Prostate gland (tissue), 2 donors: ENCODE measurements at regions not wholly inside any gene's neighbourhood (a gene's known extent, or its start where the extent isn't known, plus 50 kb on each side); places are given as distances from the start of the nearest gene placed in this dataset.
"Not testable (repeated sequence)": the region's sequence is repeated elsewhere in the genome, so short reads cannot be mapped to it uniquely, and the experiment has no call there.

Source experiments
- DNase-seq: peaks from one replicate; pipeline ENCODE4 v3.0.0-alpha.2; 2019; ENCODE audit warnings: low spot score
- H3K27ac ChIP-seq, 2 donors: fragments of 200-600 bp; sonication (generic); 2 replicates each; pipeline ENCODE4 v1.5.1; 2017 to 2019
- H3K27me3 ChIP-seq: fragments of 200-600 bp; sonication (generic); replicated peaks from 2 replicates; pipeline ENCODE4 v1.5.1; 2019; ENCODE audit not compliant: insufficient read depth
- H3K36me3 ChIP-seq, 2 donors: fragments of 200-600 bp; sonication (generic); 1 replicate in 1 of 2; 2 replicates in 1 of 2; pipeline versions ENCODE4 v1.5.1 to v1.8.1; 2017 to 2019
- H3K4me1 ChIP-seq: fragments of 200-600 bp; sonication (generic); replicated peaks from 2 replicates; pipeline ENCODE4 v1.5.1; 2019
- H3K4me3 ChIP-seq, 2 donors: fragments of 200-600 bp; sonication (generic); 2 replicates each; pipeline ENCODE4 v1.5.1; 2017 to 2019
- H3K9me3 ChIP-seq: fragments of 200-600 bp; sonication (generic); 2 replicates; pipeline ENCODE4 v1.5.1; 2017
- CTCF ChIP-seq, 4 experiments: fragments of 200-600 bp in 2 of 4; fragments of 450-650 bp in 2 of 4; sonication (generic) in 2 of 4; IDR thresholded peaks; 1 replicate in 3 of 4; 2 replicates in 1 of 4; pipeline ENCODE4 v1.5.1; 2016 to 2019; ENCODE audit warnings: antibody characterized with exemption in 4 of 4, mild to moderate bottlenecking in 2 of 4, moderate library complexity in 2 of 4
- POLR2A ChIP-seq: fragments of 450-650 bp; IDR thresholded peaks from one replicate; pipeline ENCODE4 v1.6.1; 2016; ENCODE audit warnings: antibody characterized with exemption, mild to moderate bottlenecking
- POLR2AphosphoS5 ChIP-seq: sonication (generic); formaldehyde crosslinking; IDR thresholded peaks from one replicate; pipeline ENCODE4 v1.6.1; 2017; ENCODE audit warnings: antibody characterized with exemption
- WGBS: methylation state at CpG from one replicate; pipeline ENCODE4 v1.1.5; 2018; 5-methylcytosine and 5-hydroxymethylcytosine counted together
- intact Hi-C: fragments of 100-400 bp; cut with DNase I; formaldehyde crosslinking; loops from one replicate; pipeline ENCODE4 v1.14.2; 2022

DNA sequence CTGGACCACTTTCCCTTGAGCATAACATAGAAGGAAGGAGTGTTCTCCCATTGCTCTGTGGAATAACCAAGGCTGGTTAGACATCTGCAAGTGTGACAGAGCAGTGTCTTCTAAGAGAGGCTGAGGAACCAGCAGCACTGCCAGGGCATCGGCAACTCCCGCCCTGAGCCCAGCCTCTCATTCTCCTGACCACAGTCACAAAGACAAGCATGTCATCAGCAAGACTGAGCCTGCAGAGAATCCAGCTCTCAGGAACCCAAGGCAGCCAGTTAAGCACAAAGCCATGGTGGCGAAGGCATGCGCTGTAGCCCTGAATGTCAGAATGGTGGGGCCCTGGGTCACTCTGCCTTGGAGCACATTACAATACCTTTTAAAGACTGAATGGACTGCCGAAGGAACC lies 253.9 kb downstream of the AGTPBP1 start:
- H3K27me3 ChIP-seq, result no peaks in the 10 kb centered on the region
- TF ChIP-seq CTCF (IDR thresholded peaks at IDR 0.05) (no peak), POLR2A (no peak), POLR2AphosphoS5 (no peak)
- no peak overlapping the region for H3K4me3 ChIP-seq
- WGBS, result 61% methylated on average over 5 of the region's 5 CpGs
- H3K36me3 ChIP-seq, result no peaks in the 10 kb centered on the region
- H3K4me1 ChIP-seq, result no peaks in the 10 kb centered on the region
- H3K9me3 ChIP-seq, result no peaks in the 10 kb centered on the region
- intact Hi-C loops, result no loop called here
- H3K27ac ChIP-seq, result no peak overlapping the region
- no peak for DNase-seq

DNA sequence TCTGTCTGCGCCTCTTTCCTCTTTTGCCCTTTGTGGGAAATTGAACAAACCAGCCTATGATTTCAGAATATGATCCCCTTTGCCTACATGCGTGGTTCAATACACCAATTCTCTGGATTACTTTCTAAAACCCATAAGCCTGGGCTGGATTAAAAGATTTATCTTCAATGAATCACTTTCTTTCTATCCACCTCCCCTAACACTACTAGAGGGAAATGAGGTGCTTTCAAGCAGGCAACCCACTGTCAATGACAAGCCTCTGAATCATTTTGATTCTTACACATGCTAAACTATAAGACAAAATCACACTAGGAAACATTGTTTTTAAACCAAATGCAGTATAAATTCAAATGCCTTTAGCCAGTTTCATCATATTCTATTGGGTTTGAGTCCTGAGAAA lies 257.5 kb downstream of the AGTPBP1 start:
- no peaks in the 10 kb centered on the region for H3K4me1 ChIP-seq
- H3K27me3 ChIP-seq, result no peaks in the 10 kb centered on the region
- H3K9me3 ChIP-seq, result no peaks in the 10 kb centered on the region
- H3K4me3 ChIP-seq, result no peak overlapping the region
- WGBS, result 96% methylated on average over 2 of the region's 2 CpGs
- no peak for DNase-seq
- no peak overlapping the region for H3K27ac ChIP-seq
- intact Hi-C loops, result no loop called here
- TF ChIP-seq POLR2A, result no peak
- TF ChIP-seq CTCF (IDR thresholded peaks at IDR 0.05), result no peak
- TF ChIP-seq POLR2AphosphoS5, result no peak
- no peaks in the 10 kb centered on the region for H3K36me3 ChIP-seq

- no peak for DNase-seq
- no peaks in the 10 kb centered on the region for H3K27me3 ChIP-seq
- intact Hi-C loops, result no loop called here
- no peaks in the 10 kb centered on the region for H3K36me3 ChIP-seq
- no peaks in the 10 kb centered on the region for H3K9me3 ChIP-seq
- no peaks in the 10 kb centered on the region for H3K4me1 ChIP-seq
- WGBS, result 57% methylated on average over 4 of the region's 4 CpGs
- TF ChIP-seq CTCF (IDR thresholded peaks at IDR 0.05) (peak in 1 of 4 experiments; percentile 18), POLR2AphosphoS5 (no peak)
- no peak overlapping the region for H3K27ac ChIP-seq
- no peak overlapping the region for H3K4me3 ChIP-seq
Observed at GRCh38 chr9:85483208-85483607, 258.5 kb downstream of the AGTPBP1 start.

GRCh38 chr9:85479305-85479704 lies 262.4 kb downstream of the AGTPBP1 start:
- Histone ChIP-seq H3K9me3 (no peaks in the 10 kb centered on the region), H3K36me3 (no peaks in the 10 kb centered on the region), H3K27ac (no peak overlapping the region), H3K4me1 (no peaks in the 10 kb centered on the region), H3K4me3 (no peak overlapping the region), H3K27me3 (no peaks in the 10 kb centered on the region)
- WGBS, result 81% methylated on average over 1 of the region's 1 CpG
- no peak for TF ChIP-seq POLR2A
- TF ChIP-seq CTCF (IDR thresholded peaks at IDR 0.05), result no peak
- no peak for TF ChIP-seq POLR2AphosphoS5
- no peak for DNase-seq
- intact Hi-C loops, result no loop called here

DNA sequence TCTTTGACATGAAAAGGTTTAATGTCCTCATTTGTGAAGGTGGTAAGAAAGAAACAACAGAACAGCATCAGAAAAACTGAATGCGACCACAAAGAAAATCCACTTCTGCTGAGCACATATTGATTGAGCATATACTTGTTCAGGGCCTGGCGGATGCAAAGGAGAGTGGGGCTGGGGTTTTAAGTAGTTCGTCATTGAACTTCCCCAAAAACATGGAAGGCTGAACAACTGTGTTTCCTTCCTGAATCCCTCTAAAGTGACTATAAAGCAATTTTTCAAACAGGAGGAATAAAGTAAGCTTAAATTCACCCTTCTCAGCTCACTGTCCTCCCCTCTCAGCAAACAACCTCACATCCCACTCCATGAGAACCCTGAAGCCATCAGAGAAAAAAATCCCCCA lies 262.9 kb downstream of the AGTPBP1 start:
- Histone ChIP-seq H3K4me1 (no peaks in the 10 kb centered on the region), H3K9me3 (no peaks in the 10 kb centered on the region), H3K27ac (no peak overlapping the region), H3K27me3 (no peaks in the 10 kb centered on the region), H3K36me3 (no peaks in the 10 kb centered on the region), H3K4me3 (no peak overlapping the region)
- TF ChIP-seq POLR2AphosphoS5 (no peak), POLR2A (no peak), CTCF (IDR thresholded peaks at IDR 0.05) (no peak)
- WGBS, result 93% methylated on average over 3 of the region's 3 CpGs
- intact Hi-C loops, result no loop called here
- DNase-seq, result no peak

DNA sequence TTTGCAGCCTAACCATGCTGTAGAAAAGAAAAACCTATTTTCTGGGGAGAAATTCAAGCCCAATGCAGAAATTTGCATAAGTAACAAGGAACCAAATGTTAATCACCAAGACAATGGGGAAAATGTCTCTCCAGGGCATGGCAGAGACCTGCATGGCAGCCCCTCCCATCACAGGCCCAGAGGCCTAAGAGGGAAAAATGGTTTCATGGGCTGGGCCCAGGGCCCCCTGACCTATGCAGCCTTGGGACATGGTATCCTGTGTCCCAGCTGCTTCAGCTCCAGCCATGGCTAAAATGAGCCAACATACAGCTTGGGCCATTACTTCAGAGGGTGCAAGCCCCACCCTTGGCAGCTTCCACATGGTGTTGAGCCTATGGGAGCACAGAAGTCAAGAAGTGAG lies 266.9 kb downstream of the AGTPBP1 start:
- not testable (repeated sequence) for H3K36me3 ChIP-seq

More for the DNA sequence above, 266.9 kb downstream of the AGTPBP1 start:
- intact Hi-C loops, H3K4me1 ChIP-seq, DNase-seq, H3K27ac ChIP-seq, H3K27me3 ChIP-seq, H3K4me3 ChIP-seq, H3K9me3 ChIP-seq: not testable (repeated sequence)
